Peyer's patch (tissue), 4 donors: ENCODE measurements at regions not wholly inside any gene's neighbourhood (a gene's known extent, or its start where the extent isn't known, plus 50 kb on each side); places are given as distances from the start of the nearest gene placed in this dataset.

Experiments
- CTCF ChIP-seq, 6 experiments: fragments of 450-650 bp in 4 of 6; fragments of 200-600 bp in 2 of 6; sonication (generic) in 1 of 6; IDR thresholded peaks; one replicate each; pipeline ENCODE4 v1.5.1; 2017 to 2019; ENCODE audit warnings: antibody characterized with exemption in 6 of 6, mild to moderate bottlenecking in 3 of 6, moderate library complexity in 1 of 6
- POLR2A ChIP-seq, 2 donors: fragments of 450-650 bp; IDR thresholded peaks; one replicate each; pipeline ENCODE4 v1.5.1; 2017; ENCODE audit warnings: antibody characterized with exemption in 2 of 2, mild to moderate bottlenecking in 2 of 2, moderate library complexity in 2 of 2

- no peak for TF ChIP-seq CTCF (IDR thresholded peaks at IDR 0.05)
- no peak for TF ChIP-seq POLR2A (IDR thresholded peaks at IDR 0.05)
Observed at GRCh38 chr3:144554889-144555288, 583.3 kb downstream of the DIPK2A start.
